GM18909 (cell line): ENCODE measurements at regions not wholly inside any gene's neighbourhood (a gene's known extent, or its start where the extent isn't known, plus 50 kb on each side); places are given as distances from the start of the nearest gene placed in this dataset.

Experiments used
- ATAC-seq: cut with Tn5 transposase; IDR thresholded peaks from one replicate; pipeline ENCODE4 v1.9.1; 2021; ENCODE audit warnings: mild to moderate bottlenecking; ENCODE audit not compliant: unreplicated experiment, poor library complexity

- ATAC-seq, result no peak
Observed at GRCh38 chr2:128619471-128620325, 301.0 kb upstream of the HS6ST1 start.

- ATAC-seq, result no peak
Observed at GRCh38 chr2:128621074-128621473, 302.4 kb upstream of the HS6ST1 start.

GRCh38 chr2:128622371-128622770 is 303.7 kb upstream of the HS6ST1 start:
- ATAC-seq, result no peak

- ATAC-seq, result no peak
Observed at GRCh38 chr2:128622955-128623620, 304.4 kb upstream of the HS6ST1 start.

- ATAC-seq, result peak; percentile 86
Observed at GRCh38 chr2:128623776-128624761, 305.4 kb upstream of the HS6ST1 start.

GRCh38 chr2:128624956-128625355 is 306.3 kb upstream of the HS6ST1 start:
- no peak for ATAC-seq

GRCh38 chr2:128625421-128625820 is 306.8 kb upstream of the HS6ST1 start:
- no peak for ATAC-seq

- ATAC-seq, result no peak
Observed at GRCh38 chr2:128625963-128626759, 307.5 kb upstream of the HS6ST1 start.

- ATAC-seq, result no peak
Observed at GRCh38 chr2:128626760-128627511, 308.3 kb upstream of the HS6ST1 start.

- no peak for ATAC-seq
Observed at GRCh38 chr2:128628206-128628605, 309.5 kb upstream of the HS6ST1 start.

- ATAC-seq, result no peak
Observed at GRCh38 chr2:128628996-128629395, 310.3 kb upstream of the HS6ST1 start.

- ATAC-seq, result no peak
Observed at GRCh38 chr2:128630974-128631697, 312.5 kb upstream of the HS6ST1 start.

GRCh38 chr2:128631698-128632500 is 313.2 kb upstream of the HS6ST1 start:
- no peak for ATAC-seq

- ATAC-seq, result no peak
Observed at GRCh38 chr2:128632501-128632800, 313.8 kb upstream of the HS6ST1 start.

- no peak for ATAC-seq
Observed at GRCh38 chr2:128633501-128633900, 314.8 kb upstream of the HS6ST1 start.

- ATAC-seq, result no peak
Observed at GRCh38 chr2:128635361-128635900, 316.8 kb upstream of the HS6ST1 start.

- no peak for ATAC-seq
Observed at GRCh38 chr2:128636802-128637147, 318.1 kb upstream of the HS6ST1 start.
